B cell (primary cell): ENCODE measurements at regions not wholly inside any gene's neighbourhood (a gene's known extent, or its start where the extent isn't known, plus 50 kb on each side); places are given as distances from the start of the nearest gene placed in this dataset.
"Not testable (repeated sequence)": the region's sequence is repeated elsewhere in the genome, so short reads cannot be mapped to it uniquely, and the experiment has no call there.

Experiments used
- ATAC-seq: fragments of 200-7000 bp; cut with Tn5 transposase; one replicate; pipeline ENCODE4 v1.10.0; 2021; ENCODE audit warnings: low read depth, mild to moderate bottlenecking, moderate number of reproducible peaks, moderate library complexity
- CTCF ChIA-PET: fragments of 350-600 bp; sonication (Branson Sonifier 250); formaldehyde crosslinking; loops from one replicate; lab custom pipeline; 2021; ENCODE audit warnings: antibody characterized with exemption, inconsistent platforms; lab: Charles Lee
- POLR2A ChIA-PET: fragments of 350-600 bp; sonication (Branson Sonifier 250); formaldehyde crosslinking; loops from one replicate; lab custom pipeline; 2021; ENCODE audit warnings: antibody characterized with exemption; lab: Charles Lee
- DNase-seq: peaks from one replicate; pipeline ENCODE4 v3.0.0; 2013
- H2AFZ ChIP-seq: 2 replicates; pipeline ENCODE4 v1.6.1; 2012; ENCODE audit warnings: mild to moderate bottlenecking, low read depth, low read length; ENCODE audit not compliant: insufficient read depth, poor library complexity, severe bottlenecking
- H3K27ac ChIP-seq, 2 donors: 1 replicate in 1 of 2; 2 replicates in 1 of 2; pipeline ENCODE4 v1.5.1; 2012 to 2013; ENCODE audit warnings: low read length in 2 of 2, mild to moderate bottlenecking in 2 of 2, moderate library complexity in 1 of 2
- H3K27me3 ChIP-seq, 4 experiments: fragments of 200-600 bp in 1 of 4; sonication (generic) in 1 of 4; replicated peaks in 1 of 4; 1 replicate in 2 of 4; 2 replicates in 2 of 4; pipeline versions ENCODE4 v1.6.1 to v1.7.0; 2013 to 2016; ENCODE audit warnings: low read length in 3 of 4, mild to moderate bottlenecking in 2 of 4, mixed read lengths in 1 of 4, moderate library complexity in 1 of 4; ENCODE audit not compliant: insufficient read depth in 4 of 4, control insufficient read depth in 3 of 4; ENCODE audit errors: control extremely low read depth in 1 of 4
- H3K36me3 ChIP-seq, 2 experiments: replicated peaks in 1 of 2; 1 replicate in 1 of 2; 2 replicates in 1 of 2; pipeline versions ENCODE4 v1.6.1 to v1.7.1; 2013; ENCODE audit warnings: low read length in 1 of 2; ENCODE audit not compliant: insufficient read depth in 2 of 2, control insufficient read depth in 1 of 2; ENCODE audit errors: control extremely low read depth in 1 of 2, extremely low read depth in 1 of 2
- H3K4me1 ChIP-seq, 2 donors: fragments of 200-600 bp in 1 of 2; sonication (generic) in 1 of 2; 1 replicate in 1 of 2; 2 replicates in 1 of 2; pipeline versions ENCODE4 v1.5.1 to v1.6.1; 2013 to 2017; ENCODE audit warnings: low read length in 2 of 2; ENCODE audit not compliant: control insufficient read depth in 2 of 2, insufficient read depth in 2 of 2
- H3K4me2 ChIP-seq: replicated peaks from 2 replicates; pipeline ENCODE3; 2012; ENCODE audit warnings: mild to moderate bottlenecking, low read depth, low read length; ENCODE audit not compliant: poor library complexity, severe bottlenecking
- H3K4me3 ChIP-seq, 5 experiments: fragments of 200-600 bp in 1 of 5; sonication (generic) in 1 of 5; 1 replicate in 3 of 5; 2 replicates in 2 of 5; pipeline versions ENCODE4 v1.5.1 to v1.7.0; 2011 to 2016; ENCODE audit warnings: low read length in 4 of 5, mild to moderate bottlenecking in 4 of 5, low read depth in 2 of 5, control low read depth in 1 of 5, moderate library complexity in 1 of 5; ENCODE audit not compliant: insufficient read depth in 1 of 5; ENCODE audit errors: control extremely low read depth in 1 of 5, extremely low read depth in 1 of 5
- H3K79me2 ChIP-seq: fragments of 200-600 bp; sonication (generic); one replicate; pipeline ENCODE4 v1.6.0; 2016; ENCODE audit warnings: low read length; ENCODE audit not compliant: control insufficient read depth, insufficient read depth
- H3K9ac ChIP-seq: fragments of 200-600 bp; sonication (generic); 2 replicates; pipeline ENCODE4 v1.6.1; 2017; ENCODE audit warnings: mild to moderate bottlenecking, low read length, moderate library complexity
- H3K9me3 ChIP-seq, 3 donors: one replicate each; pipeline versions ENCODE4 v1.6.1 to v1.7.1; 2013; ENCODE audit warnings: low read length in 2 of 3; ENCODE audit not compliant: control insufficient read depth in 2 of 3, insufficient read depth in 1 of 3; ENCODE audit errors: control extremely low read depth in 1 of 3
- H4K20me1 ChIP-seq: 2 replicates; pipeline ENCODE4 v1.6.0; 2012; ENCODE audit warnings: mild to moderate bottlenecking, low read length; ENCODE audit not compliant: insufficient read depth, control insufficient read depth, poor library complexity, severe bottlenecking
- H3K27ac Mint-ChIP-seq: one replicate; pipeline ENCODE4 v1.8.0; 2021; ENCODE audit warnings: mixed read lengths
- H3K27me3 Mint-ChIP-seq: one replicate; pipeline ENCODE4 v1.8.0; 2021; ENCODE audit warnings: mixed read lengths
- H3K4me1 Mint-ChIP-seq: one replicate; pipeline ENCODE4 v1.8.0; 2021; ENCODE audit warnings: mixed read lengths
- H3K4me3 Mint-ChIP-seq: one replicate; pipeline ENCODE4 v1.8.0; 2021; ENCODE audit warnings: mixed read lengths
- H3K9me3 Mint-ChIP-seq: one replicate; pipeline ENCODE4 v1.8.0; 2022; ENCODE audit warnings: mixed read lengths; ENCODE audit not compliant: insufficient read depth
- EZH2 ChIP-seq: IDR thresholded peaks from 2 replicates; pipeline ENCODE4 v1.6.1; 2012; ENCODE audit warnings: borderline replicate concordance, low read depth, mild to moderate bottlenecking, moderate library complexity, low read length; ENCODE audit not compliant: insufficient read depth, poor library complexity, severe bottlenecking
- WGBS: methylation state at CpG from one replicate; pipeline ENCODE4 v1.1.5; 2013; ENCODE audit warnings: missing lambda C conversion rate; ENCODE audit not compliant: insufficient coverage; 5-methylcytosine and 5-hydroxymethylcytosine counted together
- intact Hi-C: fragments of 100-400 bp; cut with micrococcal nuclease; formaldehyde crosslinking; loops from one replicate; pipeline ENCODE4 v1.10.0; 2022
- TF ChIP-seq, protein P1 (sequence below): fragments of 200-600 bp; IDR thresholded peaks from one replicate; pipeline ENCODE4 v1.8.0; 2022; ENCODE audit warnings: antibody characterized with exemption, mild to moderate bottlenecking

DNA sequence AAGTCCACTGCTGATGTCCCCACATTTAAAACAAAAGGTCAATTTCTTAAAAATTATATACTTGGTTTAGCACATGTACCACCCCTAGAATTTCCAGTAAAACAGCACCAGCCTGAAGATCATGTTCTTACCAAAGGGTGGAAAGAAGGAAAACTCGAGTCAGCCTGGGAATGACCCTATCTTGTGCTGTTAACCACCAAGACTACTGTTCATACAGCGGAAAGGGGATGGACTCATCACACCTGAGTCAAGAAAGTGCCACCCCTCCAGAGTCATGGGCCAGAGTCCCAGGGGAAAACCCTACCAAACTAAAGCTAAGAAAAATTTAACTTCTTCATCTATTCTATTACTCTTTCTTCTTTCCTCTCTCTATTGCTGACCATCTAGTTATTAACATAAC is 113.6 kb upstream of the PPM1J start:
- Histone ChIP-seq H4K20me1 (no peaks in the 10 kb centered on the region), H3K36me3 (no peaks in the 10 kb centered on the region), H2AFZ (no peak overlapping the region), H3K4me2 (no peak overlapping the region), H3K79me2 (no peaks in the 10 kb centered on the region), H3K9me3 (no peaks in the 10 kb centered on the region), H3K9ac (no peak overlapping the region), H3K4me1 (no peaks in the 10 kb centered on the region), H3K27me3 (peaks cover 0 to 2% (median 0%) of the 10 kb centered on the region in 4 experiments), H3K27ac (no peak overlapping the region), H3K4me3 (no peak overlapping the region)
- TF ChIP-seq, protein P1, sequence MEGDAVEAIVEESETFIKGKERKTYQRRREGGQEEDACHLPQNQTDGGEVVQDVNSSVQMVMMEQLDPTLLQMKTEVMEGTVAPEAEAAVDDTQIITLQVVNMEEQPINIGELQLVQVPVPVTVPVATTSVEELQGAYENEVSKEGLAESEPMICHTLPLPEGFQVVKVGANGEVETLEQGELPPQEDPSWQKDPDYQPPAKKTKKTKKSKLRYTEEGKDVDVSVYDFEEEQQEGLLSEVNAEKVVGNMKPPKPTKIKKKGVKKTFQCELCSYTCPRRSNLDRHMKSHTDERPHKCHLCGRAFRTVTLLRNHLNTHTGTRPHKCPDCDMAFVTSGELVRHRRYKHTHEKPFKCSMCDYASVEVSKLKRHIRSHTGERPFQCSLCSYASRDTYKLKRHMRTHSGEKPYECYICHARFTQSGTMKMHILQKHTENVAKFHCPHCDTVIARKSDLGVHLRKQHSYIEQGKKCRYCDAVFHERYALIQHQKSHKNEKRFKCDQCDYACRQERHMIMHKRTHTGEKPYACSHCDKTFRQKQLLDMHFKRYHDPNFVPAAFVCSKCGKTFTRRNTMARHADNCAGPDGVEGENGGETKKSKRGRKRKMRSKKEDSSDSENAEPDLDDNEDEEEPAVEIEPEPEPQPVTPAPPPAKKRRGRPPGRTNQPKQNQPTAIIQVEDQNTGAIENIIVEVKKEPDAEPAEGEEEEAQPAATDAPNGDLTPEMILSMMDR = no peak
- no peak for TF ChIP-seq EZH2
- intact Hi-C loops = no loop called here
- ATAC-seq = no peak
- DNase-seq = no peak
- Mint-ChIP-seq H3K4me1 (no peaks in the 10 kb centered on the region), H3K27me3 (peaks cover 23% of the 10 kb centered on the region), H3K9me3 (no peaks in the 10 kb centered on the region), H3K27ac (no peak overlapping the region), H3K4me3 (no peak overlapping the region)
- POLR2A ChIA-PET = no interaction called here
- WGBS = 100% methylated on average over 1 of the region's 2 CpGs
- CTCF ChIA-PET = no interaction called here

DNA sequence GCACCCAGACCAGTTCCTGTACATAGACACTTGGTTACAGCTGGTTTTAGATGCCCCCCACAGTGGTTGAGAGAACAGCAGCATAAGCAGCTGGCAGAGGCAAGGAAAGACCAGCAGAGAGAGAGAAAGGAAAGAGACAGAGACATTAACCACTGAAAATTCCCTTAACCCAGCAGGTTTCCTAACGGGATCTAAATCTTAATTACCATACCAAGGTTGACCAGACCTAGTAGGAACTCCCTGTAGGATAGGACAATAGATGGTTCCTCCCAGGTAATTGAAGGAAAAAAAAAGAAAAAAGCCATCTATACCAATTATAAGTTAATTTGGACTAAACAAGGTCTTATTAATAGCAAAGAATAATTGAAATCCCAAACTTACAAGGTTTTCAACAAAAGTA is 112.3 kb upstream of the PPM1J start:
- peaks cover 23% of the 10 kb centered on the region for H3K27me3 Mint-ChIP-seq
- H3K27ac ChIP-seq, H3K36me3 ChIP-seq, intact Hi-C loops, H3K4me3 ChIP-seq, H3K4me1 Mint-ChIP-seq, H3K9me3 Mint-ChIP-seq, DNase-seq, H3K79me2 ChIP-seq, H3K9me3 ChIP-seq, H4K20me1 ChIP-seq, POLR2A ChIA-PET, H3K9ac ChIP-seq, H3K27ac Mint-ChIP-seq, H2AFZ ChIP-seq, H3K4me2 ChIP-seq, H3K4me3 Mint-ChIP-seq, H3K27me3 ChIP-seq, ATAC-seq, H3K4me1 ChIP-seq: not testable (repeated sequence)
- WGBS = no CpG with 5 or more reads among the region's 1 CpG
- CTCF ChIA-PET = interaction anchor here (1.0 kb wide), 1 partner anchor 8 kb away, joined by 3 read pairs; no protein-coding TSS in a partner anchor
